NCI-H82 (cell line): ENCODE measurements at regions not wholly inside any gene's neighbourhood (a gene's known extent, or its start where the extent isn't known, plus 50 kb on each side); places are given as distances from the start of the nearest gene placed in this dataset.
"Not testable (repeated sequence)": the region's sequence is repeated elsewhere in the genome, so short reads cannot be mapped to it uniquely, and the experiment has no call there.

ENCODE experiments used
- DNase-seq: peaks from one replicate; lab custom pipeline; 2025; lab: John Stamatoyannopoulos, UW

DNA sequence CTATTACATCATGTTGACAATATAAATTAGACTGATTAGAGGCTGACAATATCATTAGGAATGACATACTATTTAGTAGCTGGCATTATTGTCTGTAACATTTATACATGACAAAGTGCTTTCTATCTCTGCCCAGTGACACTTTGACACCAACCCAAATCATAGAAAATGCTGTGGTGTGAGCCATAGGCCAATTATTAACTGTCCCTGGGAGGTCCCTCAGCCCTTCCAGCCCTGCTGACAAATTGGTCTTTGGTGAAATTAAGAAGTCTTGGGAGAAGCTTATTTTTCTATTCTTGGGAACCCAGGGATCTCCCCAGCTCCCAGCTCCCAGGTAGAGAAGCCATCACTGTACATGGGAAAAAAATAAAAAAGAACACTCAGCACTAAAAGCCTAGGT is 179.6 kb downstream of the AIPL1 start:
- no peak for DNase-seq

GRCh38 chr17:6254036-6254435 is 180.9 kb downstream of the AIPL1 start:
- no peak for DNase-seq

DNA sequence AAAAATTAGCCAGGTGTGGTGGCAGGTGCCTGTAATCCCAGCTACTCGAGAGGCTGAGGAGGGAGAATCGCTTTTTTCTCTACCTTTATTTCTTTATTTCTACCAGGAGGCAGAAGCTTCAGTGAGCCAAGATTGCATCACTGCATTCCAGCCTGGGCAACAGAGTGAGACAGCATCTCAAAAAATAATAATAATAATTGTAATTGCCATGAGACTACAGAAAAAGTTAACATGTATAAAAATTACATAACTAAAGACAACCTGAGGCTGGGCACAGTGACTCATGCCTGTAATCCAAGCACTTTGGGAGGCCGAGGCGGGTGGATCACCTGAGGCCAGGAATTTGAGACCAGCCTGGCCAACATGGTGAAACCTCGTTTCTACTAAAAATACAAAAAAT is 181.5 kb downstream of the WSCD1 start:
- not testable (repeated sequence) for DNase-seq

DNA sequence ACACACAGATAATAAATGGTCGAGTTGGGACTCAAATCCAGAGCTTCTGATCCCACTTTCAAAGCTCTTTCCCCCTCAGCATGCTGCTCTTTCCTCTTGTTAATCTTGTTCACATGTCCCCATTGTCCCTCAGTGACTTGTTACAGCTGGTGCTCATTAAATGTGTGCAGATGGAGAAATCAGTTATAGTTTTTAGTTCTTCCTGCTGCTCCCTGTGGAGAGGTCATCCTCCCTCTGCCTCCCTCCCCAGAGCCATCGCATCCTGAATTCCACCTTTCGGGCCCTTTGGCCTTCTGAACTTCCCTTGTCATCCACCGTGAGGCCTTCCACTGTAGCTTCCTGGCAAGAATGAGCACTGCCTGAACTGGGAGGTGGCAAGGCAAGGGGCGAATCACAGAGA is 179.6 kb downstream of the WSCD1 start:
- DNase-seq: no peak

DNA sequence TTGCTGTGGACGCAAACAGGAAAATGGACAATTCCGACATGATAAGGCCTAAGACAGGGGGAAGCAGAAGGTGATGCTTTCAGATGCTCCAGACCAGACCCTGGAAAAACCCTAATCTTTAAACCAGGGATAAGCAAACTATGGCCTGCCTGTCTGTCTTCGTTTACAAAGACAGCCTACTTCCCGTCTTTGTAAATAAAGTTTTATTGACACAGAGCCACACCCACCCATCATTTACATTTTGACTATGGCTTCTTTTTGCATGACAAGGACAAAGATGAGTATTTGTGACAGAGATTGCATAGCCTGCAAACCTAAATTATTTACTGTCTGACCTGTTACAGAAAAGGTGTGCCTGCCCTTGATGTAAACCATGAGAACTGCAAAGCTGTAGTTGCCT is 177.9 kb downstream of the WSCD1 start:
- DNase-seq: no peak

- DNase-seq: peak; percentile 31
Measured at GRCh38 chr17:6245301-6246177, 175.4 kb downstream of the WSCD1 start.

DNA sequence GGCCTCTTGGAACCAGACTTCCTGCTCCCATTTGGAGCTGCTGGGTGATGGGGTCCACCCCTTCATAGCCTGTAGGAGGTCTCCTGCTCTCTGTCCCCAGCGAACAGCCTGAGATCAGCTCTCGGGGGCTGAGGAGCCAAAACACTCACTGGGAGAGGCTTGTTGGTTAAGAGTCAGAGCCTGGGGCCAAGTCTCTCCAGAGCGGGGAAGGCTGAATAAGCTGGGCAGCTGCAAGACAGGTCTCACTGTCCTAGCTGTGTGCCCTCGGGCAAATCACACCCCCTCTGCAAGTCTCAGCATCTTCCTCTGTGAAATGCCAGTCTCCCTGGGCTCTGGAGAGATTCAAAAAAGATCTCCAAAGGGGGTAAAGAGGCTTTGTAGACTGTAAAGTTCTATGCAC is 174.6 kb downstream of the WSCD1 start:
- DNase-seq: no peak

GRCh38 chr17:6244253-6244652 is 174.1 kb downstream of the WSCD1 start:
- DNase-seq: no peak

DNA sequence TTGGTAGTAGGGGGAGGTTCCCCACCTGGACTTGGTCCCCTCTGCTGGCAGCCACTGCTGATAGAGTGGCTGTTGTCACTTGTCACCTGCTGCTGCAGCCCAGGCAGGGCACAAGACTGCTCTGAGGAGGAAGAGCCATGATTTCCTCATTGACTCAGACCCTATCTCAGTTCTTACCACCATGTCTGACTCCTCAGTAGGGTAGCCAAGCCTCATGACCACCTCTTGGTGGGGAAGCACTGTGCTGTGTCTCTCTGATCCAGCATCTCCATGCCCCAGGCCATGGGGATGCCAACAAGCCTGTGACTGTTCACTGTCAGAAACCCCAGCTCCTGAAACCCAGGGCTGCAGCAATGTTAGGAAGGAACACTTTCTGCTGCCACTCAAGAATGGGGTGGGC is 173.0 kb downstream of the WSCD1 start:
- DNase-seq: no peak

DNA sequence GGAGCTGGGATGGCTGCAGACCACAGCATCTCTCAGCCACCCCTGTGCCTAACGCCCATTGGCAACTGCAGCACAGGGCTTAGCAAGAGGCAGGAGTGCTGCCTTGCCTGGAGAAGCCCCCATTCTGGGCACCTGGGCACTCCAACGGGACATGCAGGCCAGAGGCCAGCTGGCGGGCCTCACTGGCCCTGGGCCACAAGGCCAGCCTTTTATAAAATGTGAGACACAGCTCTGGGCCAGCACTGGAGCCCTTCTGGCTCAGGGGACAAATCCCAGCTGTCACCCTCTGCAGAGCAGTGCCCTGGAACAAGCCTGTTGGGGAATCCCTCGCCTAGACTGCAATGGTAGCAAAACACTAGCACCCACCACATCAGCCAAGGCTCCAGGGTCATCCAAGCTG is 171.8 kb downstream of the WSCD1 start:
- DNase-seq: peak; percentile 25

- DNase-seq: no peak
Measured at GRCh38 chr17:6241381-6241780, 171.2 kb downstream of the WSCD1 start.

GRCh38 chr17:6240601-6241000 is 170.4 kb downstream of the WSCD1 start:
- no peak for DNase-seq

- no peak for DNase-seq
Measured at GRCh38 chr17:6240001-6240400, 169.8 kb downstream of the WSCD1 start.

GRCh38 chr17:6239241-6239798 is 169.1 kb downstream of the WSCD1 start:
- no peak for DNase-seq

DNA sequence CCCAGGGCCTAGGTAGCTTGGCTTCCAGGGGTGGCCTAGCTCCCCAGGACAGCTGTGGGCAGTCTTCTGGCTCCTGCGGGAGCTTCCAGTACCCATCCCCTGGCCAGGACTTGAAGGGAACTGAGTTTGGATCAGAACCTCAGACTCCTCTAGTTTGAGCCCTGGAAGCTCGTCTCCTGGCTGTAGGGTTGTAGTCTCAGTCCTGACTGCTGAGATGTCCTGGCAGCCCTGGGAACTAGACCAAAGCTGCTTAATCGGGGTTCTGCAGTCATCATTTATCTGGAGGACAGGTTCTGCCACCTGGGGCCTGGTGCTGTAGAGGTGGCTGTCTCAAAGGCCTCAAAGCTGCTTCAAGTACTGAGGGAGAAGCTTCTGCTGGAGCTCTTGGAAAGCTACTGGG is 163.7 kb downstream of the WSCD1 start:
- DNase-seq: no peak

DNA sequence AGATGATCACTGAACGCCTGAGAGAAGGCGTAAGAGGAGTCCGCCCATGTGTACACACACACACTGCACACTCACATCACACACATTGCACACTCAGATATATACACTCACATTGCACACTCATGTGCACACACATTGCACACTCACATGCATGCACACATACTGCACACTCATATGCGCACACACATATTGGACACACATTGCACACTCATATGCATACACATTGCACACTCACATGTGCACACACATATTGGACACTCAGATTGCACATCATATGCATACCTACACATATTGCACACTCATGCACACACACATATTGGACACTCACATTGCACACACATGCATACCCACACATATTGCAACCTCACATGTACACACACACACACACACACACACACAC is 163.2 kb downstream of the WSCD1 start:
- DNase-seq: no peak

- DNase-seq: no peak
Measured at GRCh38 chr17:6232732-6233101, 162.5 kb downstream of the WSCD1 start.

DNA sequence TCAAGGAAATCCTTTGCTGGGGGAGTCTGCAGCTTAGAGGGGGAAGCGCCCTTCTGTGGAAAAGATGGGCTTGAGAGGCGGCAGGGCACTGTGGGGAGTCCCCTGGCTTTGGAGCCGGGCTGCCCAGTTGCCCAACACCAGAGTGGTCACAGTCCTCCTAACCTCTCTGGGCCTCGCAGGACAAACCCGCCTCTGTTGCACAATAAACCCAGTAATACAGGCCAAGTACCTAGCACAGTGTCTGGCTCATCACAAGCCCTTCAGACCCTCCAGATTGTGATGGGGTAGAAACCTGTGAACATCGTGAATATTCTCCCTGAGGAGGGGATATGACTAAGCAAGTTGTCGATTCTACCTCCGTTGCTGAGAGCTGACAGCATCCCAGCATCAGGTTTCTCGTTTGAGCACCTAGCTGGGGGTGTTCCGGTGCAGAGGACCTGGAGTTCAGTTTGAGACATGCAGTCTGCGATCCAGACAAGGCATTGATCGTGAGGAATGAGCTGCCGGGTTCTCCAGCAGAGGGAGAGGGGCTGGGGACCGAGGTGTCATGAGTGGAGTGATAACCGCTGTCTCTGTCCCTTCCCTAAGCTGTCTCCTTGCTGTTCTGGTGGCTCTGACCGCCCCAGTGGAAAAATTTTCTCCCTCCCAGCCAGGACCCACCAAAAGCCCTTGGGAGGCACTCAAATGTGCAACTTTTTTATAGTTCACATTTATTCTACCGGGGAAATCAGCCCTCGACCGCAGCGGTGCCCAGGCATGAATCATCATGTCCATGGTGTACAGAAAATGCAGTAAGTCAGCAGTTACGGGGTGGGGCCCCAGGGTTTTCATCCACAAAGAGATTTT is 161.9 kb downstream of the WSCD1 start:
- no peak for DNase-seq

GRCh38 chr17:6231465-6231864 is 161.3 kb downstream of the WSCD1 start:
- no peak for DNase-seq

DNA sequence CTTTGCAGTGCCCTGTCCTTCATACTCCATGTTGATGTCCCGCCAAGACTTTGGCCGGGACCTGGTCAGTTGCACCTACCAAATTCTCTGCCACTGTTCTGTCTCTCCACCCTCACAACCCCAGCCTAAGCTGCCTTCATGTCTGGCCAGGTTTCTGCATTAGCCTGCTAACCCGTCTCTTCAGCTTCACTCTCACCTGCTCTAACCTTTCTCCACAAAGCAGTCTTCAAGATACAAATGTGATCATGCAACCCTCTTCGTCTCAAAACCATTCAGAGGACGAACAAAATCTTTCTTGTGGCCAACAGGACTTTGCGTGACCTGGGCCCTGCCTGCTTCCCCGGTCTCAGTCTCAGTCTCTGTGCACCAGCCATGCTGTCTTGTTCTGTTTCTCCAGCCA is 148.2 kb downstream of the WSCD1 start:
- DNase-seq: no peak

DNA sequence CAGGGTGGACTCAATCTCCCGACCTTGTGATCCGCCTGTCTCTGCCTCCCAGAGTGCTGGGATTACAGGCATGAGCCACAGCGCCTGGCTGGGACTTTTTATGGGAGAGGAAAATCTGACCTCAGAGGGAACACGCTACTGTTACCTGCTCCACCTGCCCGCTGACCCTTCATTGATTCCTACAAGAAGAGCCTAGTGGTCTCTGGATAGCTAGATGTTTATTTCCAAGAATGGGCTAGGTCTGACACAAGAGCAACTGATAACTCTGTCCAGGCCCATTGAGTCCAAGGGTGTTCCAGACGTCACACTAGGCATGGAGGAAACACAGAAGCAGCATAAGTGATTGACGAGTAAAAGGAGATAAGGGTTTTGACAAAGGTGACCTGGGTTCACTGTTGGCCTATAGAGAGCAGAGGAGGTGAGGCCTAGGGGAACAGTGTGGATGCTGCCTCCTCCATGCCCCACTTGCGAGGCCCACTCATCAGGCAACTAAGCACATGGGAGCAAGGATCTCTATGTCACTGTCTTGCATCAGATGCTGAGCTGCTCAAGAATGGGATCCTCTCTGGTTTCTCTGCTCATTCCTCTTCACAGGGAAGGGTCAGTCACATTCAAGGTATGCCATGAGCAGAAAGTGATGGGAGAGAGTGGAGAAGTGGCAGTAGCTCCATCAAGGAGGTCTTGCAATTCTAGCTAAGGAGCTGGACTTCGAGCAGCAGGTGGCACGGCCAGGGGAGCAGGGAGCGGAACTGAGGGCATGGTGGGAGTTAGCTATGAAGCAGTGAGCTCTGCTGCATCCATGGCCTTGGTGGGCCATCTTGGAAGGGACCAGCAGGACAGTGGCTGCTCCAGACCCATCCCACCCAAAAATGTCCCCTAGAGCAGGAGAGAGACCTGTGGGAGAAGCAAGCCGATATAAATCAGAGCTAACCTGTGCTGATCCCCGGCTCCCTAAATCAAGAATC is 145.2 kb downstream of the WSCD1 start:
- no peak for DNase-seq

DNA sequence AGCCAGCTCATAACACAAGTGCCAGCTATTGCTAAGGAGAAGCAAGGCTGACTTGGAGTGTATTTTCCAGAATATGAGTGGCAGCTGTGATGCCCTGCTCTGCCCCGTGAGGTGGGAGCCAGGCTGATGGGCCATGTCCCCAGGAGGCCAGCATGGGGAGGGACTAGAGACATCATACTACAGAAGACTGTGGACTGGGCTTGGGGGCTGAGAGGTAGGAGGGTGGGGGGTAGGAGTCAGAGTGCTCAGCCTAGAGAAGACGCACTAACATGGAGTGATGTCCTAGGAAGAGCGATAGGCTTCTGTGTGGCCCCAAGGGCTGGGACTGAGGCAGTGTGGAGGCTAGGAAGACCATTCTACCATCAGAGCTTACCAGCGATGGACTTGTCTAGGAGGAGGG is 143.7 kb downstream of the WSCD1 start:
- no peak for DNase-seq
